ENCODE measurements at regions not wholly inside any gene's neighbourhood (a gene's known extent, or its start where the extent isn't known, plus 50 kb on each side); places are given as distances from the start of the nearest gene placed in this dataset.

- DNase-seq (ENCODE audit: extremely low spot score, unreplicated experiment): no peak
- peaks cover 3% of the 10 kb centered on the region for H3K36me3 Mint-ChIP-seq
- H3K4me1 Mint-ChIP-seq (ENCODE audit: unreplicated experiment): peaks cover 24% of the 10 kb centered on the region
- H3K27me3 Mint-ChIP-seq: no peaks in the 10 kb centered on the region
- no peak overlapping the region for H3K4me3 Mint-ChIP-seq
- TF ChIP-seq CTCF (conservative IDR thresholded peaks at IDR 0.05): no peak
- H3K27ac Mint-ChIP-seq: no peak overlapping the region
- peaks cover 3% of the 10 kb centered on the region for H3K9me3 Mint-ChIP-seq
Measured at GRCh38 chr4:151952711-151953254, 192.0 kb upstream of the GATB start.

GRCh38 chr4:151952137-151952536, 191.3 kb upstream of the GATB start:
- no peaks in the 10 kb centered on the region for H3K27me3 Mint-ChIP-seq
- peaks cover 18% of the 10 kb centered on the region for H3K4me1 Mint-ChIP-seq (ENCODE audit: unreplicated experiment)
- no peak overlapping the region for H3K27ac Mint-ChIP-seq
- peaks cover 4% of the 10 kb centered on the region for H3K36me3 Mint-ChIP-seq
- no peak for TF ChIP-seq CTCF (conservative IDR thresholded peaks at IDR 0.05)
- no peak for DNase-seq (ENCODE audit: extremely low spot score, unreplicated experiment)
- H3K9me3 Mint-ChIP-seq: peaks cover 6% of the 10 kb centered on the region
- H3K4me3 Mint-ChIP-seq: no peak overlapping the region

- no peak overlapping the region for H3K27ac Mint-ChIP-seq
- no peaks in the 10 kb centered on the region for H3K27me3 Mint-ChIP-seq
- no peak overlapping the region for H3K4me3 Mint-ChIP-seq
- peaks cover 4% of the 10 kb centered on the region for H3K36me3 Mint-ChIP-seq
- DNase-seq (ENCODE audit: extremely low spot score, unreplicated experiment): no peak
- H3K9me3 Mint-ChIP-seq: peaks cover 6% of the 10 kb centered on the region
- no peak for TF ChIP-seq CTCF (conservative IDR thresholded peaks at IDR 0.05)
- H3K4me1 Mint-ChIP-seq (ENCODE audit: unreplicated experiment): peaks cover 13% of the 10 kb centered on the region
Measured at GRCh38 chr4:151951671-151952050, 190.9 kb upstream of the GATB start.

GRCh38 chr4:151950993-151951670, 190.3 kb upstream of the GATB start:
- DNase-seq (ENCODE audit: extremely low spot score, unreplicated experiment): no peak
- Mint-ChIP-seq H3K27ac (no peak overlapping the region), H3K36me3 (peaks cover 4% of the 10 kb centered on the region), H3K27me3 (no peaks in the 10 kb centered on the region), H3K9me3 (peaks cover 10% of the 10 kb centered on the region), H3K4me3 (no peak overlapping the region), H3K4me1 (ENCODE audit: unreplicated experiment) (peaks cover 8% of the 10 kb centered on the region)
- TF ChIP-seq CTCF (conservative IDR thresholded peaks at IDR 0.05): no peak

- no peak for DNase-seq (ENCODE audit: extremely low spot score, unreplicated experiment)
- H3K36me3 Mint-ChIP-seq: peaks cover 7% of the 10 kb centered on the region
- no peak overlapping the region for H3K4me3 Mint-ChIP-seq
- peaks cover 22% of the 10 kb centered on the region for H3K9me3 Mint-ChIP-seq
- no peak for TF ChIP-seq CTCF (conservative IDR thresholded peaks at IDR 0.05)
- H3K27me3 Mint-ChIP-seq: no peaks in the 10 kb centered on the region
- H3K27ac Mint-ChIP-seq: no peak overlapping the region
- peaks cover 12% of the 10 kb centered on the region for H3K4me1 Mint-ChIP-seq (ENCODE audit: unreplicated experiment)
Measured at GRCh38 chr4:151948351-151949016, 187.7 kb upstream of the GATB start.
